ENCODE measurements at regions not wholly inside any gene's neighbourhood (a gene's known extent, or its start where the extent isn't known, plus 50 kb on each side); places are given as distances from the start of the nearest gene placed in this dataset.
"Not testable (repeated sequence)": the region's sequence is repeated elsewhere in the genome, so short reads cannot be mapped to it uniquely, and the experiment has no call there.

DNA sequence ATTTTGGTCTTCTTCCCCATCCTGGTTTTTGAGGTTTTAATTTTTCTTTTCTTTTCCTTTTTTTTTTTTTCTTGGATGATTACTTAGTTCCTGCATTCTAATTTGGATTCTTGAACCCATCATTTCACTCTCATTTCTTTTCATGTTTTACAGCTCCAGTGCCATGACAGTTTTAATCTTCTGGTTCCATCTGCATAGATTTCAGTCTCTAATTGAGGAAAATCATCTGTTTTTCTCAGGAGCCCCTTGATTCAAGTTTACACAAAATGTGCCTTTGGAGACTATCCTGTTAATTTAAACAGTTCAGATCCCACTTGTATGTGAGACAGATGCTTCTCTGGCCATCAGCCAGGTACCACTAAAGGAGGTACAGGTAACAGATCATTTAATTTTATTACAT is 379.9 kb downstream of the PIK3C3 start:
- DNase-seq, result no peak

DNA sequence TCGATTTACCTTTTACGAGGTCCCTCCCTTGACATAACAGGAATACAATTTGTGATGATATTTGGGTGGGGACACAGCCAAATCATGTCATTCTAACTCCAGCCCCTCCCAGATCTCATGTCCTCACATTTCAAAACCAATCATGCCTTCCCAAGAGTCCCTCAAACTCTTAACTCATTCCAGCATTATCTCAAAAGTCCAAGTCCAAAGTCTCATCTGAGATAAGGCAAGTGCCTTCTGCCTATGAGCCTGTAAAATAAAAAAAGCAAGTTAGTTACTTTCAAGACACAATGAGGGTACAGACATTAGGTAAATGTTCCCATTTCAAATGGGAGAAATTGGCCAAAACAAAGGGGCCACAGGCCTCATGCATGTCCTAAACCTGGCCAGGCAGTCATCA is 381.1 kb downstream of the PIK3C3 start:
- DNase-seq, result no peak

DNA sequence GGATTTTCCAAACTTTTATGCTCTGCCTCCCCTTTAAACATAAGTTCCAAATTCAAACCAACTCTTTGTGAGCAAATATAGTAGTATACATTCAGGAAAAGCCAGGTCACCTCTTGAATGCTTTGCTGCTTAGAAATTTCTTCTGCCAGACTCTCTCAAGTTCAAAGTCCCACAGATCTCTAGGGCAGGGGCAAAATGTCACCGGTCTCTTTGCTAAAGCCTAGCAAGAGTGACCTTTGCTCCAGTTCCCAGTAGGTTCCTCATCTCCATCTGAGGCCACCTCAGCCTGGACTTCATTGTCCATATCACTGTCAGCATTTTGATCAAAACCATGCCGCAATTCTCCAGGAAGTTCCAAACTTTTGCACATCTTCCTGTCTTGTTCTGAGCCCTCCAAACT is 382.3 kb downstream of the PIK3C3 start:
- not testable (repeated sequence) for DNase-seq

DNA sequence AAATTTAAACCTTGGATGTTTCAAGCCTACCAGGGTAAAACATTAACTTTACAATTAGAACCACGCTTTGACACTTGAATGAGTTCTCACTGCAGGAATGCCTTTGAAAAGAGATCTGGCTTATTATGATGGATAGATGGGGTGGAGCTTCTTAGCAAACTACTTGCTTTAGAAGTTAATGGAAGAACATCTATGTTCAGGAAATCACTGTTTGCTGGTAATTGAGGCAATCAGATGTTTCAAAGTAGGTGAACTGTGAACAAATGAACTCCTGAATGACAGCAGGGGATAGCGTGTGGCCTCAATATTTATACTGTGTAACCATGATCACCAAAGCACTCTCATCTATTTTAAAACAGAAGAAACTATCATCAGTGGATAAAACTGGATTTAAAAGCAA is 383.6 kb downstream of the PIK3C3 start:
- DNase-seq, result no peak

DNA sequence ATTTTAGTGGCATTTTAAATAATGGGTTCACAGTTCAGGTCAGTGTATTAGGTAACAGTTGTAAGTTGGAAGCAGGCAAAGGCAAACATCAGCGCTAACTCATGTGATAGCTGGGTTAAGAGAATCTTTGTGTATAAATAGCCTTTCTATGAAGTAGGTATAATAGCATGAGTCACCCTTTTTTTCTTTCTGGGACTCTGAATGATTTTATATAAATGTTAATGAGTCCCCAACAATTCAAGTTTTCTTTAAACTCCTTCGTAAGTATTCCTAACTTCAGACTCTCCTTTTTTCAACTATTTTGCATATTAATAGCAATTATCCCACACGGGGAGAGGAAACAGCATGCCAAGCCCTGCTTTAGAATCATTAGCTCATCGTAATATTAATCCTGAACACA is 384.3 kb downstream of the PIK3C3 start:
- DNase-seq, result no peak

DNA sequence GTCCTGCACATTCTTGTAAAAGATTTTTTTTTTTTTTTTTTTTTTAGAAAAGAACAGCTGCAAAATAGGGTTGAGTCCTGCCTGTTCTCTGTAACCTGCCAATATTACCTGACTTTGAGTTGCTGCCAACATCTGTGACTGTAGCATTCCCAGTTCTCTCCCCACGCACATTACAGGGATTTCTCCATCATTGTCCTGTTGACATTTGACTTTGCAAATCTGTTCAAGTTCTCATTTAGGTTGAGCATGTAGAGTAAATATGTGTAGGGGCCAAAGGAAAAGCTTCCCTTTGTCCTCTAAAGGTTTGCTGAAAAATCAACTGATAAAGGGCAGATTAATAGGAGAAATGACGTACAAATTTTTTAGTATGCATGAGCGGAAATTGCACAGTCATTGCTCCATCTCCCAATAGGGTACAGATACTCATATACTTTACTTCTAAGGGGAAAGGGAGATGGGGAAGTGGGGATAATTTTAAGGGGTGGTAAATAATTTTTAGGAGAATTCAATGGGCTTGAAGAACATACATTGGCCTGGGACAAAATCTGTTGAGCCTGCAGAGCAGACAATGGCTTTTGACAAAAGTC is 385.5 kb downstream of the PIK3C3 start:
- DNase-seq, result no peak

DNA sequence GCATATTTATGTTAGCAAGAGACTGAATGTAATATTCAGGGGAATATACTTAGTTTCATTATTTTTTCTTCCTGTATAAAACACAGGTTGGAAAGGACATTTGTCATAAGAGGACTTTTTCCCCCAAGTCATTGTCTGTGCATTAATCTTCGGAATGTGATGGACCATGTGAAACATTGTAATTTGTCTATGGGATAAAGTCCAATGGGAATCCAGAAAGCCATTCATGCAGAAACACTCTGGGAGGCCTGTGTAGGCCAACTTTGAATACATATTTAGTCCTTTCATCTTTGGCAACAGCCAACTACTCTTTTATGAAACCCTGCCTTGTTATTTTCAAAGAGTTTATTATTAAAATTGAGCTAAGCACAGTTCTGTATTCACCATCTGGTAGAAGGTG is 386.4 kb downstream of the PIK3C3 start:
- DNase-seq, result no peak

DNA sequence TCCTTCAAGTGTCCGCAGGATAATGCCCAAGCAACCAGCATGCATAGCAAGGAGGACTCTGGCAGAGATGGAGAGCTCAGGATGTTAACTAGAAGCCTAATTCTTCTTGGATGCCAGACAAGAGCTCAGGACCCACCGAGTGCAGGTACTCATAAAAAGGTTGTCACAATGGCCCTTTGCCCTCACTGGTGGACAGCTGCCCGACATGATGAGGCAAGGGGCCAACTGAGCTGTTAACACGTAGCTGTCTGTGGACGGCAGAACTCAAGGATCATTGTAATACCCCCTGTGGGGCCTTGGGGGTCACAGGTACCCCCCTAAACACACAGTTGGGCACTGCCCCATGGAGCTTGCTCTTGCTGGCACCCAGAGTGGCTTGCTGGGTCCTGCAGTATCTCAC is 393.7 kb downstream of the PIK3C3 start:
- no peak for DNase-seq

DNA sequence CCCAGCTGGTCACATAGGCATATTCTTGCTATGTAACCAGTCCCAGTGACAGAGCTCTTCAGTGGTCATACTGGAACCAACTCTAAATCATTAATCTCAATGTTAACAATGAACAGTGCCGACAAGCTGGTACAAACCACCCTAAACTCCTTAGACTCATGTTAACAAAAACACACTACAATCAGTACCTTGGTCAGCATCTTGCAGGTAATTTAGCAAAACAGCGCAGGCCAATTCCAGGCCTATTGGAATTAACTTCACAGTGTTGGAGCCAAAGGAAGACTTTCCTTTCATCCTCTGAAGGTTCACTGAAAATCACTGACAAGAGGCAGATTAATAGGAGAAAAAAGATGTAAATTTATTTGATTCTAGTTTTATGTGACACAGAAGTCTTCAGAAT is 396.4 kb downstream of the PIK3C3 start:
- DNase-seq, result no peak

DNA sequence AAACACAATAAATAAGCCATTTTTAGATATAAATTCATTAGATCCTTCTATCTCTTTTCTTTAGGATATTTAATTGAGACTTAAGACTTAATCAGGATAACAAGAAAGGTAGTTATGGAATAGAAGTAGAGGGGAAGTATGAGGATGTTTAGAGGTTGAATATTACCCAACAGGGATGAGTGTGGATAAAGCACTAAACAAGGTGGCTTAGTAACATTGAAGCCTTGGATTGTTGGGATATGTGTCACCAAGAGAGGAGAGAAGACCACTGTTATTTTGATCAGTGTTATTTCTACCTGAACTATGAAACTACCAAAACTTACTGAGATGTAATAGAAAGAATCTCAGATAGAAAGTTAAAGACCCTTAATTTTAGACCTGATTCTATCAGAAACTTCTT is 405.7 kb downstream of the PIK3C3 start:
- no peak for DNase-seq

DNA sequence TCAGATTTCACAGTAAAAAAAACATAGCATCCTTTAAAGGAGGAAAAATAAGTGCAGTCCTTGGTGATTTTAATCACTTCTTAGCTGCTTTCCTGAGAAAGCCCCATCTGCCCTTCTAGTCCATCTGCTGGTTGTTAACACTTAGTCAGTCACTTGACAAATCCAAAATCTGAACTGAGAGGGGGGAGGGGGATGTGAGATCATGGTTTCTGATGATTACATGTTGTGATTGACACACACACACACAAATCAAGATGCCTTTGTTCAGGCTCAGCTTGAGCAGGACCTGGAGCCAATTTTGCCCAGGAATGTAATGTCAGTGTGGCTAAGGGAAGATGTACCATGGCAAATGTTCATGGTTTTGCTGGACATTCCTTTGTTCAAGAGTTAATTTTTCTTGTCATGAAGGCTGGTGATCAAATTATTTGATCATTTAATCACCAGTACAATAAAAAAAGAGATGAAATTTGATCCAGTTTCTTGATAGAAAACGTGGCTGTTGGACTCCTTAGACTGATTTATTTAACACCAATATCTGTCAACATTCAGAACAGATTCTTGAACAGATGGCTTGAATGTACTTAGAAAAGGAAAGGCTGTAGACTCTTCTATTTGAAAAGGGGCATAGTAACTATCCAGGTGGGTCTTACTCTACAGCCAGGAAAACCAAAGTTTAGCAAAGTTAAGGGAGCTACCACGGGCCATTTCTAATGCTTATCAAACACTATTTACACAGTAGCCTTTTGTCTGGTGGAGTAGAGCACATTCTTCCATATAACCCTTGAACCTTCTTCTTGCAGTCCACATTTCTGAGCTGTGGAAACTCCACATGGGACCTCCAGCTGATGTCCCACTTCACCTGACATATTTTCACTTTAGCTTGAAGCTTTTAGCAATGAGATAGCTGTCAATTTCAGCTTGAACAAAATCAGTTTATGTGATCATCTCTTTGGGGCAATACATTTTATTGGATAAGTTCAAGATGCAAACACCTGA is 408.7 kb downstream of the PIK3C3 start:
- no peak for DNase-seq

DNA sequence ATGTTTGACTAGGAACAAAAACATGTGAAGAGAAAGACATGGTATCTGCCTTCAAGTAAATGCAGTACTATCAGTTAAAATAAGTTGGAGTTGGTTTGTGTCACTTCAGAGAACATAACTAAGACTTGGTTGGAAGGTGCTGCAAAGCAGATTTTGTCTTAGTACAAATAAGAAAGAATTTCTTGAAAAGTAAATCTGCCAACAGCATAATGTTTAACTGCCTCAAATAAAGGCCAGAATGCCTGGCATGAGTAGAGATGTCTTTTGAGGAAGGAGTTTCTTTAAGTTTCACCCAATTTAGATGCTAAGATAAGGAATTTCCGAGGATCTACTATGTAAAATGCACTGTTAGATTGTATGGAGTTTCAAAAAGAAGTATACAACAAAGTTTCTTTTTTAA is 409.7 kb downstream of the PIK3C3 start:
- no peak for DNase-seq

DNA sequence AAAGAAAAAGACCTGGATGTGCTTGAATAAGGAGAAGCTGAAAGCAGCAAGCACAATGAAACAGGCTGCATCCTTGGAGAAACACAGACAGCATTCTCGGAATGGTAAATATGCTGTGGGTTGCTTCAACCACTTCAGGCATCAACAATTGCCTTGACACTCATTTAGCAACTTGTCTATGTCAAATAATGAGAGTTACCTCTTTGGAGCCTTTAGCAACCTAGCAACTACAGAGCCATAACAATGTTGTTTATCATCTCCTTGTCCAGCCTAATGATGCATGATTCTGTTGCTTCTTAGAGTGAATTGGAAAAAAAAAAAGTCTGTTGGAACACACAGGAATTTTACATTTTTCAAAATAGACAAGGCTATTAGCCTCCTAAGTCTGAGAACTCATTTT is 410.6 kb downstream of the PIK3C3 start:
- no peak for DNase-seq

DNA sequence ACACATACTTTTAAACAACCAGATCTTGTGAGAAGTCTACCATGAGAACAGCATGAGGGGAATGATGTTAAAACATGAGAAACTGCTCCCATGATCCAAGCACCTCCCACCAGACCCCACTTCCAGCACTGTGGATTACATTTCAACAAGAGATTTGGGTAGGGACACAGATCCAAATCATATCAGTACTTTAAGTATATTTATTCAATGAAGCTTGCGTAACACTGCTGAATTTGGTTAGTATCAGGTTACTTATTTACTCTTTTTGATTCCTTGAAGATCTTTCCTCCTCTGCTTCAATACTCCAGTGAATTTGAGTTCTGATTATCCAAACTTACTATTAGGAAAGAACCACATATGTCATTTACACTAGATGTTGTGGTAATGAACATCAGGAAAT is 418.6 kb downstream of the PIK3C3 start:
- no peak for DNase-seq

DNA sequence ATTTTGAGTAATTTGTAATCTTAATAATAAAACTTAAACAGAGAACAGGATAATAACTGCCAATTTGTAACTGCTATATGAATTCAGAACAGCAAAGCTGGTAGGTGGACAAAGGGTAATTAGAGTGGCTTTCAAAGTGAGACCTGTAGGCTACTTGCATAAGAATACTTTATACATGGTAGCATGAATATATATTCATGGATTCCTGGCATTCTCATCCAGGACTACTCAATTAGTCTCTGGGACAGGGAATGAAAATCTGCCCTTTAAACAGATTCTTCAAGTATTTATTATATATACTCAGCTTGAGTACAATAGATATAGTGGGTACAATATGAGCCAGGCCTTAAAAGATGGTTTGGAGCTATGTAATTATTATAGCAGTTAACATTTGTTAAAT is 419.9 kb downstream of the PIK3C3 start:
- DNase-seq, result no peak

DNA sequence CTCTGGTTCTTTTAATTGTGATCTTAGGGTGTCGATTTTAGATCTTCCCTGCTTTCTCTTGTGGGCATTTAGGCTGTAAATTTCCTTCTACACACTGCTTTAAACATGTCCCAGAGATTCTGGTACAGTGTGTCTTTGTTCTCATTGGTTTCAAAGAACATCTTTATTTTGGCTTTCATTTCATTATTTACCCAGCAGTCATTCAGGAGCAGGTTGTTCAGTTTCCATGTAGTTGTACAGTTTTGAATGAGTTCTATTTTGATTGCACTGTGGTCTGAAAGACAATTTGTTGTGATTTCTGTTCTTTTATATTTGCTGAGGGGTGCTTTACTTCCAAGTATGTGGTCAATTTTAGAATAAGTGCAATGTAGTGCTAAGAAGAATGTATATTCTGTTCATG is 423.8 kb downstream of the PIK3C3 start:
- DNase-seq, result not testable (repeated sequence)

DNA sequence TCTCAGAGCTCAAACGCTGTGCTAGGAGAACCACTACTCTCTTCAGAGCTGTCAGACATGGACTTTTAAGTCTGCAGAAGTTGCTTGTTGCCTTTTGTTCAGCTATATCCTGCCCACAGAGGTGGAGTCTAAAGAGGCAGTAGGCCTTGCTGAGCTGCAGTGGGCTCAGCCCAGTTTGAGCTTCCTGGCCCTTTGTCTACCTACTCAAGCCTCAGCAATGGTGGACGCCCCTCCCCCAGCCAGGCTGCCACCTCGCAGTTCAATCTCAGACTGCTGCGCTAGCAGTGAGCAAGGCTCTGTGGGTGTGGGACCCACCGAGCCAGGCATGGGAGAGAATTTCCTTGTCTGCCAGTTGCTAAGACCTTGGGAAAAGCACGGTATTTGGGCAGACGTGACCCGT is 426.2 kb downstream of the PIK3C3 start:
- not testable (repeated sequence) for DNase-seq

DNA sequence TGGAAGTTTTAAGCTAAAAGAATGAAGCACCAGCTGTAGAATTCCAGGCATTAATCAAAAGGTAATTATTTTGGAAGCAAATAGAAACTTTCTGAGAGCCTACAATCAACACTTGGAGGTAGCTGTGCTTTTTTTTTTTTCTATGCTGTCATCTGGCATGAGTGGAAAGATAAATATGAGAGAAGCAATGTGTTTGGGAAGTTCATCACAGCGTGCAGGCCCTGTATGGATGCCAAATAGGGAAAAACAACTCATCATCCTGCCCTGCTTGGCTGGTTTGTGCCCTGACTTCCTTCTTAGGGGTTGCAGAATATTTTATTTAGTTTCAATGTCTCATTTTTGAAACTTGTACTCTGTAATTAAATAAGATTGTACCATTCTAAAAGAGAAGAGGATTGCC is 437.4 kb downstream of the PIK3C3 start:
- DNase-seq, result no peak

DNA sequence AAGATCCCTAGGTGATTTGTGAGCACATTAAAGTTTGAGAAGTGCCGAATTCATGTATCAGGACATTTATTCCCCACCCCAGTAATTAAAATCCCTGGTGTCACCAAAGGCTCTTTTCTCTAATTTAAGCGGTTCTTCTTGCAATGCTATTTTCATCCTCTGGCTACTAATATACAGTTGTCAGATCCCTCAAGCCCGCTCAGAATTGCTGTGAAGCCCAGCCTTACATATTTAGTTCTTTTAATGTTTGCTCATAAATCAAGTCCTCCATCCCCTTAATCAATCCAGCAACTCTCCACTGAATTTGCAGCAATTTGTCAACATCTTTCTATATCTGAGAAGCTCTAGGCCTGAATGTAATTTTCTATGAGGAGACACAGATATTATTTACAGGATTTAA is 437.9 kb downstream of the PIK3C3 start:
- no peak for DNase-seq

DNA sequence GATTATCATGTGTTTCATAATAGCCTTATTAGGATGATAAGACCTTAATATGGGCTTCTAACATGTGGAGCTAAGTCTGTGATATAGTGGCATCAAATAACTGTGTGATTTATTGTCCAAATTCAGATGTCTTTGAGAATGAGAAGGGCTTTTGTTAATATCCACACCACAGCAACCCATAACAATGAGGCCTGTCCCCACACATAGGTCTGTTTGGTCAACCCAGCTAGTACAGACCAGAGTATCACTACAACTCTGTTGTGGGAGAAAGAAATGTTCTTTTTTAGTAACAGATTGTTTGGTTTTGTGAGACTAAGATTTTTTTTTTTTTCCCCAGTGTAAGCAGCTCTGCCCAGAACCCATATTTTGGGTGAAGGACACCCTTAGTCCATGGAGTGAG is 439.2 kb downstream of the PIK3C3 start:
- DNase-seq, result no peak

DNA sequence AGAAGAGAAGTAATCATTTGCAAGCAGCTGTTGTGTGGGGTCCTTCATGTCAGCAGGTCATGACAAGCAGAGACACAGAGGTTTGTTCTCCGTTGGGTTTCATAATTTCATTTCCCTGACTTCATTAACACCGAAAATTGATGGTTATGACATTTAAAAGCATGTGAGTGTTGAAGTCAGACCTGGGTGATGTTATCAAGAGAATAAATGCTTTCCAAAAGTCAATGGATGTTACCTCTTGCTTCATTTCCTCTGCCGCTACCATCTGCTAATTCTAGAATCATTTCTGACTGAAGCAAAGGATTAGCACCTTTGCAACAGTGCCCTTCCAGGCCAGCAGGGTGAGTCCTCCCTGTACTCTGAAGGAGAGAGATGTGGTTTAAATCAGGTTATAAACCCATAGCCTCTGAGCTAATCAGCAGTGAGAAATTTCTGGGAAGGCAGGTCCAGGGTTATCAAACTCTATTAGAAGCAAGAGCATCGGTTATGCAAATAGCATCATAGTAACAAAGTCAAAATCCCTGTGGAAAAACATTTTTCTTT is 446.2 kb downstream of the PIK3C3 start:
- DNase-seq, result no peak

DNA sequence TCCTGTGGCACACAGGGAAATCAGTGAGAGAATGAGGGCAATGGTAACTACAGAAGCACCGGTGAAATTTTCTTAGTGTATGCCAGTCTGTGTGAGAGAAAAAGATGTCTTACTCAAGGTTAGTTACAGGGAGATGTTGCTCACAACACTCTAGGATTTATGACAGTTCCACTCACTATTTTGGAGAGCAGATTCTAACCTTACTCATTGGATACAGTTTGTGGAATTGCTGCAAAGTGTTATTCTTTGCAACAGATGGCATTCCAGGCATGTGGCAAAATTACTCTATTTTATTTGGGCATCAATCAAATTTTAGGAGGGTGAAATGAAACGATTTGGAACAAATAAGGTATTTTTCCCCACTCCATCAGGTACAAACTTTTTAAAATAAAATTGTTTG is 449.1 kb downstream of the PIK3C3 start:
- DNase-seq, result no peak

DNA sequence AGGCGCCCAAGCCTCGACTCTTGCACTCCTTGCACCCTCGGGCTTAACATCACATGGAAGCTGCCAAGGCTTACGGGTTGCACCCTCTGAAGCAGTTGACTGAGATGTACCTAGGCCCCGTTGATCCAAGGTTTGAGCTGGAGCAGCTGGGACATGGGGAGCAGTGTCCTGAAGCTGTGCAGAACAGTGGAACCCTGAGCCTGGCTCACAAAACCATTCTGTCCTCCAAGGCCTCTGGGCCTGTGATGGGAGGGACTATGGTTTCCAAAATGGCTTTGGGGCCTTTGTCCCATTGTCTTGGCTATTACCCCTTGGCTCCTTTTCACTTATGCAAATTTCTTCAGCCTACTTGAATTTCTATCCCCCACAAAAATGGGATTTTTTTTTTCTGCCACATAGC is 454.0 kb downstream of the PIK3C3 start:
- DNase-seq, result no peak

DNA sequence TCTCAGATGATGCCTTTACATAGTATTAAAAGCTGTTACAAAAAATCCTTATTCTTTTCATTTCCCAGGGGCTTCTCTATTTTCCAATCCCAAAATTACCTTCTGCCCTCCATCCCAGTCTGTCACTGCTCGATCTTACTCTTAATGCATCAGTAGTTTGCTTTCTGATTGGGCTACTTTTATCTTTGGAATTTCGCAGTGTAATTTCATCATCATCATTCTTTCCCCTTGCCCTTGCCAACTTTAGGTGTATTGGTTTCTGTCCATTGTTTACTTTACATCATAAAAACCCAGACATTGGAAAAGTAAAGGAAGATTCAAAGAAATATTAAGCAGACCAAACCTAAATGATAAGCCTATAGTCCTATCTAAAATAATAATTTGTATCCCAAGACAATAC is 457.2 kb downstream of the PIK3C3 start:
- DNase-seq, result no peak
